H9 (cell line): ENCODE measurements at regions not wholly inside any gene's neighbourhood (a gene's known extent, or its start where the extent isn't known, plus 50 kb on each side); places are given as distances from the start of the nearest gene placed in this dataset.

Source experiments
- DNase-seq: peaks from one replicate; pipeline ENCODE4 v3.0.0-alpha.2; 2017
- H2AFZ ChIP-seq: one replicate; pipeline ENCODE4 v1.6.1; 2013; ENCODE audit warnings: mild to moderate bottlenecking, low read length, control low read depth, moderate library complexity
- H2AK5ac ChIP-seq: 2 replicates; pipeline ENCODE4 v1.6.1; 2013; ENCODE audit warnings: low read length, control low read depth, mixed read lengths; ENCODE audit not compliant: insufficient read length
- H2BK120ac ChIP-seq: one replicate; pipeline ENCODE4 v1.6.1; 2013; ENCODE audit warnings: low read depth, mild to moderate bottlenecking, low read length, control low read depth, inconsistent platforms; ENCODE audit not compliant: poor library complexity, severe bottlenecking
- H2BK12ac ChIP-seq: 2 replicates; pipeline ENCODE4 v1.6.1; 2013; ENCODE audit warnings: low read length, control low read depth, mixed read lengths, low read depth; ENCODE audit not compliant: insufficient read length
- H2BK15ac ChIP-seq: 2 replicates; pipeline ENCODE4 v1.6.1; 2013; ENCODE audit warnings: low read depth, low read length, control low read depth
- H2BK20ac ChIP-seq: one replicate; pipeline ENCODE4 v1.6.1; 2013; ENCODE audit warnings: low read depth, mild to moderate bottlenecking, low read length, control low read depth, inconsistent platforms; ENCODE audit not compliant: poor library complexity, severe bottlenecking
- H2BK5ac ChIP-seq: 2 replicates; pipeline ENCODE4 v1.6.1; 2013; ENCODE audit warnings: low read length, control low read depth, mixed read lengths; ENCODE audit not compliant: insufficient read length
- H3K14ac ChIP-seq: 2 replicates; pipeline ENCODE4 v1.6.1; 2013; ENCODE audit warnings: low read length, control low read depth; ENCODE audit not compliant: insufficient read depth
- H3K18ac ChIP-seq: 2 replicates; pipeline ENCODE4 v1.6.1; 2013; ENCODE audit warnings: low read depth, mild to moderate bottlenecking, mixed read lengths, low read length, control low read depth; ENCODE audit not compliant: insufficient read length
- H3K23ac ChIP-seq: 2 replicates; pipeline ENCODE4 v1.6.1; 2013; ENCODE audit warnings: low read length, control low read depth, mixed read lengths, low read depth; ENCODE audit not compliant: insufficient read length
- H3K23me2 ChIP-seq: 2 replicates; pipeline ENCODE4 v1.6.1; 2013; ENCODE audit warnings: low read depth, mild to moderate bottlenecking, mixed read lengths, low read length, control low read depth; ENCODE audit not compliant: insufficient read length, poor library complexity, severe bottlenecking
- H3K27ac ChIP-seq: 2 replicates; pipeline ENCODE4 v1.5.1; 2013; ENCODE audit warnings: low read length, control low read depth, mixed read lengths, low read depth; ENCODE audit not compliant: insufficient read length
- H3K27me3 ChIP-seq: 2 replicates; pipeline ENCODE4 v1.6.1; 2013; ENCODE audit warnings: low read length, control low read depth, inconsistent platforms; ENCODE audit not compliant: insufficient read depth
- H3K4ac ChIP-seq: 2 replicates; pipeline ENCODE4 v1.6.1; 2013; ENCODE audit warnings: low read depth, mild to moderate bottlenecking, control low read depth, inconsistent platforms, low read length, moderate library complexity
- H3K4me1 ChIP-seq: 2 replicates; pipeline ENCODE4 v1.6.1; 2013; ENCODE audit warnings: low read length, control low read depth, inconsistent platforms; ENCODE audit not compliant: insufficient read depth
- H3K4me2 ChIP-seq: 2 replicates; pipeline ENCODE4 v1.6.1; 2013; ENCODE audit warnings: low read length, control low read depth, mixed read lengths; ENCODE audit not compliant: insufficient read length, insufficient read depth
- H3K56ac ChIP-seq: 2 replicates; pipeline ENCODE4 v1.6.1; 2013; ENCODE audit warnings: low read depth, mild to moderate bottlenecking, mixed read lengths, low read length, control low read depth; ENCODE audit not compliant: insufficient read length
- H3K79me1 ChIP-seq: 2 replicates; pipeline ENCODE4 v1.6.1; 2013; ENCODE audit warnings: low read depth, mild to moderate bottlenecking, moderate library complexity, low read length, control low read depth, inconsistent platforms; ENCODE audit not compliant: insufficient read depth, poor library complexity, severe bottlenecking
- H3K79me2 ChIP-seq: 2 replicates; pipeline ENCODE4 v1.6.1; 2013; ENCODE audit warnings: low read length, control low read depth, inconsistent platforms; ENCODE audit not compliant: insufficient read depth
- H3K9ac ChIP-seq: 2 replicates; pipeline ENCODE4 v1.6.1; 2013; ENCODE audit warnings: low read length, control low read depth, mixed read lengths; ENCODE audit not compliant: insufficient read length; ENCODE audit errors: extremely low read depth
- H3K9me3 ChIP-seq: one replicate; pipeline ENCODE4 v1.6.1; 2013; ENCODE audit warnings: low read depth, low read length, inconsistent platforms; ENCODE audit not compliant: control insufficient read depth
- H3T11ph ChIP-seq: one replicate; pipeline ENCODE4 v1.6.1; 2013; ENCODE audit warnings: mild to moderate bottlenecking, low read length, control low read depth, inconsistent platforms
- H4K20me1 ChIP-seq: one replicate; pipeline ENCODE4 v1.6.1; 2013; ENCODE audit not compliant: control insufficient read depth, insufficient read length, insufficient read depth
- H4K5ac ChIP-seq: 2 replicates; pipeline ENCODE4 v1.6.1; 2013; ENCODE audit warnings: low read depth, mild to moderate bottlenecking, mixed read lengths, low read length, control low read depth; ENCODE audit not compliant: insufficient read length
- H4K8ac ChIP-seq: replicated peaks from 2 replicates; pipeline ENCODE4 v1.6.1; 2013; ENCODE audit warnings: low read length, control low read depth, mixed read lengths, low read depth; ENCODE audit not compliant: insufficient read length
- H4K91ac ChIP-seq: 2 replicates; pipeline ENCODE4 v1.6.1; 2013; ENCODE audit warnings: low read depth, mild to moderate bottlenecking, moderate library complexity, mixed read lengths, low read length, control low read depth; ENCODE audit not compliant: insufficient read length
- H3K27ac Mint-ChIP-seq, 3 experiments: 2 replicates in 2 of 3; 3 replicates in 1 of 3; pipeline ENCODE4 v1.8.0; 2020 to 2021; ENCODE audit warnings: mixed read lengths in 3 of 3, mild to moderate bottlenecking in 1 of 3, moderate library complexity in 1 of 3
- H3K27me3 Mint-ChIP-seq: 2 replicates; pipeline ENCODE4 v1.8.0; 2021; ENCODE audit warnings: low read depth, mild to moderate bottlenecking, moderate library complexity, mixed read lengths
- H3K36me3 Mint-ChIP-seq, 3 experiments: 2 replicates in 2 of 3; 3 replicates in 1 of 3; pipeline ENCODE4 v1.8.0; 2020 to 2021; ENCODE audit warnings: low read depth in 3 of 3, mixed read lengths in 3 of 3; ENCODE audit not compliant: insufficient read depth in 1 of 3
- H3K4me1 Mint-ChIP-seq, 2 experiments: 2 replicates each; pipeline ENCODE4 v1.8.0; 2020; ENCODE audit warnings: mixed read lengths in 2 of 2
- H3K4me3 Mint-ChIP-seq, 2 experiments: 2 replicates in 1 of 2; 3 replicates in 1 of 2; pipeline ENCODE4 v1.8.0; 2020 to 2021; ENCODE audit warnings: mild to moderate bottlenecking in 2 of 2, mixed read lengths in 2 of 2, moderate library complexity in 1 of 2
- H3K9me3 Mint-ChIP-seq, 2 experiments: 2 replicates in 1 of 2; 3 replicates in 1 of 2; pipeline ENCODE4 v1.8.0; 2020; ENCODE audit warnings: mild to moderate bottlenecking in 2 of 2, mixed read lengths in 2 of 2, moderate library complexity in 1 of 2
- TF ChIP-seq, protein P1 (sequence below): fragments of 200-600 bp; sonication (generic); conservative IDR thresholded peaks from 3 replicates; pipeline ENCODE4 v1.8.0; 2021; ENCODE audit warnings: antibody characterized with exemption, mild to moderate bottlenecking

DNA sequence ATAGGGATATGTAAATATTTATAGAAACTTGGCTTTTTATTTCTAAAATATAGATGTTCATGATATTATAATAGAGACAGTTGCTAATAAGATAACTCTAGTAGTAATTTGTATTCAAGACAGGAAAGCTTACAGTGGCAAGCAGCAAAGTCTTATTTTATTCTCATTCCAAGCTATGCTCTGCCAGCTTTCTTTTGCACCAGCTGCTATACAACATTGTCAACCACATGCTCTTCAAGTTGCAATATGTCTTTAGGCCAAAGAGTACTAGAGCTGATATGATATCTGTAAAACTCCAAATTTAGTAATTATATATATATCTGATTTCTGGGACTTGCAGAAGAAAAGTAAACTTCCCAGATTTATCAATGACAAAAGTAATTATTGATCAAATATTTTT is 350.1 kb downstream of the HGF start:
- Mint-ChIP-seq H3K4me3 (no peak overlapping the region), H3K36me3 (no peaks in the 10 kb centered on the region)
- TF ChIP-seq, protein P1, sequence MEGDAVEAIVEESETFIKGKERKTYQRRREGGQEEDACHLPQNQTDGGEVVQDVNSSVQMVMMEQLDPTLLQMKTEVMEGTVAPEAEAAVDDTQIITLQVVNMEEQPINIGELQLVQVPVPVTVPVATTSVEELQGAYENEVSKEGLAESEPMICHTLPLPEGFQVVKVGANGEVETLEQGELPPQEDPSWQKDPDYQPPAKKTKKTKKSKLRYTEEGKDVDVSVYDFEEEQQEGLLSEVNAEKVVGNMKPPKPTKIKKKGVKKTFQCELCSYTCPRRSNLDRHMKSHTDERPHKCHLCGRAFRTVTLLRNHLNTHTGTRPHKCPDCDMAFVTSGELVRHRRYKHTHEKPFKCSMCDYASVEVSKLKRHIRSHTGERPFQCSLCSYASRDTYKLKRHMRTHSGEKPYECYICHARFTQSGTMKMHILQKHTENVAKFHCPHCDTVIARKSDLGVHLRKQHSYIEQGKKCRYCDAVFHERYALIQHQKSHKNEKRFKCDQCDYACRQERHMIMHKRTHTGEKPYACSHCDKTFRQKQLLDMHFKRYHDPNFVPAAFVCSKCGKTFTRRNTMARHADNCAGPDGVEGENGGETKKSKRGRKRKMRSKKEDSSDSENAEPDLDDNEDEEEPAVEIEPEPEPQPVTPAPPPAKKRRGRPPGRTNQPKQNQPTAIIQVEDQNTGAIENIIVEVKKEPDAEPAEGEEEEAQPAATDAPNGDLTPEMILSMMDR: no peak

More for the DNA sequence above, 350.1 kb downstream of the HGF start:
- Histone ChIP-seq H3K14ac (no peak overlapping the region), H3K4me1 (no peaks in the 10 kb centered on the region), H4K5ac (no peak overlapping the region), H3K9me3 (no peaks in the 10 kb centered on the region), H2BK12ac (no peak overlapping the region), H2BK20ac (no peak overlapping the region), H3K4ac (no peak overlapping the region), H2AK5ac (no peak overlapping the region), H3K18ac (no peak overlapping the region), H3K56ac (no peak overlapping the region), H4K8ac (no peak overlapping the region), H3K79me2 (no peaks in the 10 kb centered on the region), H3K79me1 (no peaks in the 10 kb centered on the region), H2BK5ac (no peak overlapping the region), H2AFZ (no peak overlapping the region), H3T11ph (no peak overlapping the region), H2BK120ac (no peak overlapping the region), H3K23ac (no peak overlapping the region), H4K20me1 (no peaks in the 10 kb centered on the region), H3K4me2 (no peak overlapping the region), H4K91ac (no peak overlapping the region), H3K27me3 (no peaks in the 10 kb centered on the region), H3K23me2 (no peaks in the 10 kb centered on the region), H3K9ac (no peak overlapping the region), H3K27ac (no peak overlapping the region), H2BK15ac (no peak overlapping the region)
- no peaks in the 10 kb centered on the region for H3K9me3 Mint-ChIP-seq
- H3K27ac Mint-ChIP-seq: no peak overlapping the region
- no peaks in the 10 kb centered on the region for H3K27me3 Mint-ChIP-seq
- DNase-seq: no peak
- peaks cover 5 to 7% of the 10 kb centered on the region in 2 experiments for H3K4me1 Mint-ChIP-seq
